NCI-H524 treated with DMSO at 0.1 percent for 48 hours (cell line): ENCODE measurements at regions not wholly inside any gene's neighbourhood (a gene's known extent, or its start where the extent isn't known, plus 50 kb on each side); places are given as distances from the start of the nearest gene placed in this dataset.

Experiments used
- DNase-seq: peaks from one replicate; lab custom pipeline; 2025; lab: John Stamatoyannopoulos, UW

DNA sequence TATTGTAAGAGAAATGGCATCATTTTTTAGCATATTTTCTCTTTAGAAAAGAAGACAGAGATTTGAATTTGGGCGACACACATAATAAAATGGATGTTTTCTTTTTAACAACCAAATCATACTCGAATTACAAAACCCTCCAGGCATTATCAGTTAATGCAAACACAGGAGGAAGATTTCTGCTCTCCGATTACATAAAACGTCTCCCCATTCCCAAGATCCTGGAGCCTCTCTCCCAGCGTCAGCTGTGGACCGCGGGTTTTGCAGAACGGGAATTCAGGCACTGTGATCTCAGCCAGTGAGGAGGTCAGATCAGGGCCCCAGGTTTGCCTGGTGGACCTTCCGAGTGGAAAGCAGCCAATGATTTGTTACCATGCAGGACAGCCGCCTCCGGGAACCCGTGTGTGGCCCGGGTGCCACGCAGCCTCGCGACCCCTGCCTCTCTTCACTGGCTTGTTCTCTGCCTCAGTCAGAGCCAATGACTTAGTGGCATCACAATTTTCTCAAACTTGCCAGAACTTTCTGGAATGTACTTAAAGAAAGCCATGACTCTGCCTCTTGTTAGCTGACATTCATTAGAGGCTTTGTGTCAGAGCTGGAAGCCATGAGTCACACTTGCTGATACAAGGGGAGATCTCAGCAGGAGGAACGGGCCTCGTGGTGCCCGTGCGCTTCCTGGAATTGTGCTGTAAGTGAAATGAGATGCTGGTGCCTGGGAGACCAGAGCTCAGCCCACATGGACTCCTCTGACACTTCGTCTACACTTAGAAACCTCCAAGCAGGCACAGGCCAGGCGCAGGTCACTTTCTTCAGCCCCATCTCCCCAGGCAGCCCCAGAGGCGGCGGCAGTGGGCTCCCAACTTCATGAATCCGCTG lies 246.1 kb downstream of the KLF6 start:
- no peak for DNase-seq

DNA sequence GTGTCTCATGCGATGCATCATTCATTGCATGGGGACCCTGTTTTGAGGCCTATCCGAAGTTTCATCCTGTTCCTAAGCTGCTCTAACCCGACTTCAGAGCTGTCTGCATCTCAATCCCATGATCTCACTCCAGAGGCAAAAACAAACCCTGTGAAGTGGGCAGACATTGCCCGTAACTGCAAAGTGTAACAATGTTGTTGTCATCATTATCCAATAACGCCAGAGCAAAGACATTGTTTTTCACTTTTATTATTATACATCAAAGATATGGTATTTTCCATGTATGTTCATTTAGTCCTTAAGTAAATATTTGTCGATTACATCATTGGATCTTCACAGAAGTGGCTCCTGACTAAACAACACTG lies 246.7 kb downstream of the KLF6 start:
- no peak for DNase-seq

- DNase-seq, result no peak
These were observed 247.5 kb downstream of the KLF6 start for GRCh38 chr10:3537518-3537917.

DNA sequence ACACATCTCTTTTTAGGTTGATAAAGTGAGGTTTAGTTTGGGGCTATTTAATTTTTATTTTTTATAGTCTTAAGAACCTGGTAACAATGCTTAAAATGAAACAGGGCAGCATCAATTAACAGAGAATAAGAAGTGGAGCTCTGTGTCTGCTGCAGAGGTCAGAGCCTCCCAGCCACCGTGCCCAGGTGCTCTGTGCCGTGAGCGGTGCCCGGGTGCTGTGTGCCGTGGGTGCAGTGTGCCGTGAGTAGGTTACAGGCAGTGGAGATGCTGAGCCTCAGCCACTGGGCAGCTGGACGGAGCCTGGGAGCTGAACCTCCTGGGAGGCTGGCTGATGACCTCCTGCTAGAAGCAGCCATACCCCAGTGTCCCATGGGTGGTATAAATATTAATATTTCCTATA lies 250.0 kb downstream of the KLF6 start:
- DNase-seq, result no peak

- DNase-seq, result no peak
These were observed 250.6 kb downstream of the KLF6 start for GRCh38 chr10:3534433-3534832.

DNA sequence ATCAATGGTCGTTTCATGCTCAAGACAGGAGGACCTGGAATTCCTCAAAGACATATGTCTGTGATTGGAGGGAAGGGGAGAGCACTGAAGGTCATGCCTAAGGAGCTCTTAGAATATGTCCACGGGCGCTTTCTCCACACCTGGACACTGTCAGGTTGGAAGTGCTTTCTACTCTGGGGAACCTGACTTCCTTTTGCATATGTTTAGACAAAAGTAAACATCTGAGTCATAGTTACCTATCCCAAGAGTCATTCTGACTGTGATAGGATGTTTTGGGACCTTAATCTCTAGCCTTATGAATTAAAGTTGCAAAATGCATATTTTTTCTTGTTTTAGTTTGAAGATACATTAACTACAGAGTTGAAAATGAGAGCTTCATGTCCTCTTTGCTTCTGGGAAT lies 251.7 kb downstream of the KLF6 start:
- no peak for DNase-seq

- DNase-seq, result no peak
These were observed 252.4 kb downstream of the KLF6 start for GRCh38 chr10:3532644-3533043.

DNA sequence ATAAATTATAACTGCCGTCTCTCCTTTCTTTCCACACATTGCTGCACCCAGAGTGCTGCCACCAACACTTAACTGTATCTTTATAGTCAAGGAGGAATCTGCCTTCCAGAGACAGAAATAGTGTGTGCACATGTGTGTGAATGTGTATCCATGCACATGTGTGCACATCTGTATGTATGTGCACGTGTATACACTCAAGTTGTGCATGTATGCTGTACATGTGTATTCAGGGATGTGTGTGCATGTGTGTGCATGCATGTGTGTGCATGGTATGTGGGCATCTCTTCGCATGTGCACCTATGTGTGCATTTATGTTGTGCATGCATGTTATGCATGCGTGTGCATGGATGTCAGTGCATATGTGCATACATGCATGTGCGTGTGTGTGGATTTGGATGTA lies 253.3 kb downstream of the KLF6 start:
- no peak for DNase-seq

DNA sequence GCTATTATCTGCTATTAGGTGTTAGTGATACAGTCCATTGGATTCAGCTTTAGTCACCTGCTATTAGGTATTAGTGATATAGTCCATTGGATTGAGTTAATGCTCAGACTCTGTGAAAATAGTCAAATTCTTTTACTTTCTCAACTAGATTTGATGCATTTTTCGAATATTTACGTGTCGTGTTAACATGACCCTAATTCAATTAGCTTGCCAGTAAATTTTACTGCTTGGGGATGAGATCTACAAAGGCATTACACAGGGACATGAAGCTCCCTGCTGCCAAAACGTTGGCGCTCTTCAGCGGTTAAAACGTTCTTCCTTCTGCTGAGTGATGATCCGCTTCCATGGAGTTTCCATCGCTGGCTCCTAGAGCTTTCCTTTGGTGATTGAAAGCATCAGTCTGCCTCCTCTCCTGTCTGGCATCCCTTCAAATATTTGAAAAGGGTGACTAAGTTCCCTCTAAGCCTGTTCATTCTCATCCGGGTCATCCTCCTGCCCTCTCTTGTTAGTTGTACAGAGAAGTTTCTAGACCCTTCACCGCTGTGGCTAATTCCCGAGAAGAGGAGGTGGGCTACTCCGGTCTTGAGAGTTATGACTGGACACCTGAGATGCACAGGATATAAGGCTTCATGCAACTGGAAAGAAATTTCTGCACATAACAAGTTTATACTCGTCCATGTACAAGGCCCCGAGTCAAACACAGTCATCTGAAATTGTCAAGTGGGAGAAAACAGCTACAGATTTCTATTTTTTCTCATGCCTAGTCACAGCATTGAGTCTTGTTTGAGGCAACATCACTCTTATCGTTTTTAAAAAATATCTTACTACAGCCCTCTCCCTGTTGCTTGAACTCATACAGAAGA lies 254.0 kb downstream of the KLF6 start:
- no peak for DNase-seq

DNA sequence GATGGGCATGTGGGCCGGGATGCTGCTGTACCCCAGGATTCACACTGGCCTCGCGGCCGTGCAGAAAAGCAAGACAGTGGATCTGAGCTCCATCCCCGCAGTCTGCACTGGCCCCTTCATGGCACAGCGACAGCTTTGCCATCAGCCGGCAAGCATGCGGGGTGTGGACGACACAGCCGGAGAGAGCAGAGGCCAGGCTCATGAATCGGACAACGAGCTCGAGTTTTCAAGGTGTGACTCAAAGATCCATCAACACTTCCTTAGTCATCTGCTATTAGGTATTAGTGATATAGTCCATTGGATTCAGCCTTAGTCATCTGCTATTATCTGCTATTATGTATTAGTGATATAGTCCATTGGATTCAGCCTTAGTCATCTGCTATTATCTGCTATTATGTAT lies 254.7 kb downstream of the KLF6 start:
- DNase-seq, result no peak

GRCh38 chr10:3529691-3530090 lies 255.3 kb downstream of the KLF6 start:
- no peak for DNase-seq

GRCh38 chr10:3528823-3529403 lies 256.1 kb downstream of the KLF6 start:
- no peak for DNase-seq

DNA sequence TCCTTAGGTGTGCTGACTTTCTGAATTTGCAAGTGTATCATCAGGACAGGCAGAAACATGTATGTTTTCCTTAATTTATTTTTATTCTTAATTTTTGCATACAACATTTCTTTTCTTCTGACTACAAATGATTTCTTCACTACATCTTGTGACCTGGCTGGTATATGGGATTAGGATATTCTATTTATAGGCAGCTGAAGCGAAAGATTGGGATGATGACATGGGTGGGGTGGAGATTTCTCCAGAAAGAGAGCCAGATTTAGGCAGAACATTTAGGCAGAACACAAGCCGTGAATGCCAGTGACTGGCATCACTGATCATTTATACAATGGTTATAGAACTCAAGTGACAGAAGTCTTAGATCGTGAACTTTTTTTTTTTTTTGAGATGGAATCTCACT lies 256.7 kb downstream of the KLF6 start:
- no peak for DNase-seq

GRCh38 chr10:3527869-3528268 lies 257.1 kb downstream of the KLF6 start:
- no peak for DNase-seq

DNA sequence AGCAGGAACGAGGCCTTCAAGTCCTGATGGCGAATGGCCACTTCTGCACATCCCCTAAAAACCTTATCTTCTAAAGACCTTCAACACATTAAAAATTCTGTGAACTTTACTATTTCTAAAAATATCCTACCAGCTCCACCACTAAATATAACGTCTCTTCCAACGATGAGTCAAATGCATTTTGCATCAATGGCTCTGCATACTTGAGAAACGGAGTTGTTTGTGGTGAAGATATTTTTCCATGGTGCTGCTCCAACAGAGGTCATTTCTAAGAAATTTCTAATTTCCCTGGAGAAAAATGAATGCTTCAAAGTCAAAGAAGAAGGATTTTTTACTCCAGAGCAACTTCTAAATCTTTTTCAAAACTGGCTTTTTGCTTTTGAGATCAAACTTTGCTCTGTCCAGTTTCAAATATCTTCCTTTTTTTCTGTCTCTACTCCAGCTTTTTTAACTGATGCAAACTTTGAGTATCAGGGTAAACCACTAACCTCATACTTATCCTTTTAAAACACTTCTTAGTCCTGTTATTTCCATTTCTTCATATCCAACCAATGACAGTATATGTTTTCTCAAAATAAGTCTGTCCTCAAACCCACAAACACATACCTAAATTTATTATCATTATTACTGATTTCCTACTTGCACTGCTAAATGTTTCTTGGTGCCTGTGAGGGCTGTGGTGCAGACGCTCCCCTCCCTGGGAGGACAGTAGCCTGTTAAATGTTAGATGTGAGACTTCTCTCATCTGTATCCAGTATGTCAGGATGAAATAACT lies 258.1 kb downstream of the KLF6 start:
- no peak for DNase-seq

GRCh38 chr10:3525832-3526449 lies 259.1 kb downstream of the KLF6 start:
- no peak for DNase-seq

DNA sequence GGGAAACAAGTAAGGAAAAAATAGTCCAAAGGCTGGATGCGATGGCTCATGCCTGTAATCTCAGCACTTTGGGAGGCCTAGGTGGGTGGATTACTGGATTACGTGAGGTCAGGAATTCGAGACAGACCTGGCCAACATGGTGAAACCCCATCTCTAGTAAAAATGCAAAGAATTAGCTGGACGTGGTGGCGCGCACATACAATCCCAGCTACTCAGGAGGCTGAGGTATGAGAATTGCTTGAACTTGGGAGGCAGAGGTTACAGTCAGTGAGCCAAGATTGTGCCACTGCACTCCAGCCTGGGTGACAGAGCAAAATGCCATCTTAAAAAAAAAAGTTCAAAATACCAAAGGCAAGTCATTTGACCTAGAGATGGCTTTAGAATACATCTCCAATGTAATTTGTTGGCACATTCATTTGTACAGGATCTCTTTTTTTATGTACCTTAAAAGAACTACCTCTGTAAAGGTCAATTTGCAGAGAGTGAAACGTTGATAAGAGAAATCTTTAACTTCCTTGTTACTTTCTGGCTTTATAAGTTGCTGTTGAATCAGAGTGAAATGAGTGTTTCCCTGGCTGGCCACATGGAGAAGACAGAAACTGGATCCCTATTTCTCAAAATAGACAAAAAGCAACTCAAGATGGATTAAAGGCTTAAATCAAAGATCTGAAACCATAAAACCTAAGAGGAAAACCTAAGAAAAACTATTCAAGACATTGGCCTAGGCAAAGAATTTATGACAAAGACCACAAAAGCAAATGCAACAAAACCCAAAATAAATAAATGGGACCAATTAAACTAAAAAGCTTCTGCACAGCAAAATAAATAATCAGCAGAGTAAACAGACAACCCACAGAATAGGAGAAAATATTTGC lies 260.7 kb downstream of the KLF6 start:
- no peak for DNase-seq

DNA sequence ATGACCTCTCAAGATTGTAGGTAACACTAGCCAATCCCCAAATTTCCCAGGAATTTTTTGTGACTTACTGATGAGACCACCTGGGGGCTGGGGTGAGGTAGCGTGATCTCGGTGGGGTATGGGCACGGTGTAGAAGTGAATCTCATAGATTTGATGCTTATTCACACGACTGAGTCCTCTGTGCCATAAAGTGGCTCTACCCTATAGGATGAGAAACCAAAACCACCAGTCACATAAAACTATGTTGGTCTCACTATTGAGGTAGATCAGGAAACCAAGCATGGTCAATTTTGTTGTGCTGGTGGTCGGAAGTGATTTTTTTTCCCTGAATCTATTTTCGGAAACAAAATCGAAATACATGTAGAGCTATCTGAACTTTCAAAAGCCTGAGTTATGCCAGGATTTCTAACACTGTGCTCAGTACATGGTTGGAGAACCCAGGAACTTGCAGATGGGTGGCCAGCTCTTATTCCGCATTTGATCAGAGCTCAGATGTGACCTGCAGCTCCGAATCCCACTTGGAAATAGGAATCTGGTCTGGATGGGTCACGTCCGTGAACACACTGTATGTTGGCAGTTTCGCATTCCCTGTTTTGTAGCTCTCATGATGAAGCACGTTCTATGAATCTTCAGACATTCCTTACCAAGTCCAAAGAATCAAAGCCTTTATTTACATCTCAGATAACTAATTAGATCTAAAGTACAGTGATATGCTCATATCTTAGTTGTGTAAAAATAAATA lies 261.5 kb downstream of the KLF6 start:
- no peak for DNase-seq

DNA sequence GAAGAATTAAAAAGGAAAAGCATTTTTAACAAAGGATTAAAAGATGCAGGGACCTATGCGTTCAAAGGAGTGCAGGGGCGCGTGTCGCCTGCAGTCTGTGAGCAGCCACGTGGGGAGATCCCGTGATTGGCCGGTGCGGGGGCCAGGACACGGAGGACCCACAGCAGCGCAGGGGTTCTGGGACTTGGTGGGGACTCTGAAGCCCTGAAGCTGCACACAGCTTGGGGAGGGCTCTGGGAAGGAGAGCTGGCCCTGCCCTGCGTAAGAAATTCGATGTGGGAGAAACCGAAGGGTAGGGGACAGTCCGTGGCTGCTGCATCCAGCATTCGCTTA lies 268.1 kb downstream of the KLF6 start:
- no peak for DNase-seq
